ENCODE measurements at regions not wholly inside any gene's neighbourhood (a gene's known extent, or its start where the extent isn't known, plus 50 kb on each side); places are given as distances from the start of the nearest gene placed in this dataset.

- no peak overlapping the region for H2AK5ac ChIP-seq (ENCODE audit: low read depth, low read length)
- DNase-seq, result peak; percentile 62
- ChIA-PET POLR2A (ENCODE audit: unreplicated experiment) (no interaction called here), CTCF (interaction anchor here (0.5 to 0.8 kb wide), 2 partner anchors 15 to 1015 kb away, joined by 3 to 10 read pairs; no protein-coding TSS in a partner anchor)
- no peak overlapping the region for H3K4me2 ChIP-seq (ENCODE audit: low read depth, low read length)
- no peak overlapping the region for H2BK20ac ChIP-seq (ENCODE audit: low read depth, low read length)
- no peaks in the 10 kb centered on the region for H3K36me3 ChIP-seq (ENCODE audit: control insufficient read depth, insufficient read depth, low read length)
- no peak overlapping the region for H3K18ac ChIP-seq (ENCODE audit: low read depth, low read length)
- H3K79me1 ChIP-seq (ENCODE audit: low read depth in 1 of 2, low read length in 2 of 2), result no peaks in the 10 kb centered on the region
- H3K27me3 ChIP-seq (ENCODE audit: control insufficient read depth, insufficient read depth, low read length), result no peaks in the 10 kb centered on the region
- H3K27ac ChIP-seq (ENCODE audit: insufficient read depth, low read length), result no peak overlapping the region
- no peak overlapping the region for H2BK15ac ChIP-seq (ENCODE audit: low read depth, low read length)
- H4K8ac ChIP-seq (ENCODE audit: low read depth in 2 of 2, low read length in 2 of 2), result no peak overlapping the region
- WGBS, 2 experiments (ENCODE audit: extremely low coverage in 2 of 2, insufficient read length in 1 of 2), result no CpG with 5 or more reads among the region's 1 CpG
- TF ChIP-seq FOS (IDR thresholded peaks at IDR 0.05; ENCODE audit: low read depth, low read length), result no peak
- no peak for TF ChIP-seq CEBPB (IDR thresholded peaks at IDR 0.05; ENCODE audit: low read depth, low read length)
- TF ChIP-seq MAFK (IDR thresholded peaks at IDR 0.05; ENCODE audit: low read depth, low read length), result peak; percentile 63
- no peak for TF ChIP-seq ELK1 (IDR thresholded peaks at IDR 0.05; ENCODE audit: borderline replicate concordance, low read depth, low read length)
- no peak for TF ChIP-seq CHD1 (IDR thresholded peaks at IDR 0.05; ENCODE audit: low read depth, low read length)
- peaks cover 3% of the 10 kb centered on the region; the same call in 1 of the 2 replicates for H3K4me1 ChIP-seq (ENCODE audit: control insufficient read depth, insufficient read depth, low read length)
- H3K9me3 ChIP-seq (ENCODE audit: control insufficient read depth, insufficient read depth, low read length), result no peaks in the 10 kb centered on the region
- no peak overlapping the region for H3K56ac ChIP-seq (ENCODE audit: extremely low read depth, insufficient read depth, low read length)
- no peak overlapping the region for H3K4me3 ChIP-seq (ENCODE audit: insufficient read depth, low read depth, low read length)
- intact Hi-C loops (cut with micrococcal nuclease), result no loop called here
- H3K4ac ChIP-seq (ENCODE audit: low read depth, low read length), result no peak overlapping the region; the same call in 1 of the 2 replicates
- no peak overlapping the region for H2AK9ac ChIP-seq (replicated peaks; ENCODE audit: low read depth, low read length, poor library complexity)
- dilution Hi-C loops (cut with HindIII; ENCODE audit: low sequenced_read_pairs, unreplicated experiment), result no loop called here
- H4K20me1 ChIP-seq (ENCODE audit: insufficient read depth, low read length), result no peaks in the 10 kb centered on the region
- H2BK5ac ChIP-seq (ENCODE audit: low read depth, low read length, poor library complexity, severe bottlenecking), result no peak overlapping the region
- no peak overlapping the region for H4K91ac ChIP-seq (ENCODE audit: insufficient read depth, low read depth, low read length)
- H3K14ac ChIP-seq (replicated peaks; ENCODE audit: low read depth, low read length), result no peak overlapping the region
- peak; percentile 63 for ATAC-seq (ENCODE audit: low read depth)
- H3K9ac ChIP-seq (ENCODE audit: low read depth, low read length), result no peak overlapping the region
- H4K5ac ChIP-seq (ENCODE audit: low read depth, low read length), result no peak overlapping the region
- no peak overlapping the region for H3K23ac ChIP-seq (ENCODE audit: low read depth, low read length)
- H2AFZ ChIP-seq (replicated peaks; ENCODE audit: low read length, poor library complexity), result no peak overlapping the region
- H3K9me1 ChIP-seq (ENCODE audit: insufficient read depth, low read length), result no peaks in the 10 kb centered on the region
- no TSS peak for BruUV-seq (replicated peaks)
- peak overlapping the region; percentile 55; the same call in 1 of the 2 replicates for H2BK120ac ChIP-seq (ENCODE audit: low read depth, low read length)
- in situ Hi-C loops (cut with MboI; ENCODE audit: low sequenced_read_pairs), result no loop called here
Measured at GRCh38 chr20:7744411-7744810, 195.8 kb downstream of the HAO1 start.
